MM.1S (cell line): ENCODE measurements at regions not wholly inside any gene's neighbourhood (a gene's known extent, or its start where the extent isn't known, plus 50 kb on each side); places are given as distances from the start of the nearest gene placed in this dataset.

ENCODE experiments used
- DNase-seq: peaks from one replicate; pipeline ENCODE4 v3.0.0-alpha.2; 2015
- H2AFZ ChIP-seq: fragments of 300-600 bp; sonication (generic); 2 replicates; pipeline ENCODE4 v1.6.0; 2016; ENCODE audit warnings: antibody characterized with exemption, low read length
- H3F3A ChIP-seq: fragments of 300-600 bp; sonication (generic); 2 replicates; pipeline ENCODE4 v1.6.1; 2016; ENCODE audit warnings: mild to moderate bottlenecking, antibody characterized with exemption, low read length, moderate library complexity, mixed read lengths; ENCODE audit not compliant: insufficient read depth
- H3K27ac ChIP-seq: fragments of 300-600 bp; sonication (generic); 2 replicates; pipeline ENCODE4 v1.5.1; 2016; ENCODE audit warnings: mild to moderate bottlenecking, low read length
- H3K27me3 ChIP-seq: fragments of 300-600 bp; sonication (generic); replicated peaks from 2 replicates; pipeline ENCODE4 v1.6.0; 2016; ENCODE audit warnings: low read length; ENCODE audit not compliant: insufficient read depth
- H3K36me3 ChIP-seq: fragments of 300-600 bp; sonication (generic); replicated peaks from 2 replicates; pipeline ENCODE4 v1.6.1; 2016; ENCODE audit warnings: mild to moderate bottlenecking, low read length, mixed read lengths; ENCODE audit not compliant: insufficient read depth
- H3K4me1 ChIP-seq: fragments of 300-600 bp; sonication (generic); 2 replicates; pipeline ENCODE4 v1.6.1; 2016; ENCODE audit warnings: low read length, mixed read lengths
- H3K4me2 ChIP-seq: fragments of 300-600 bp; sonication (generic); 2 replicates; pipeline ENCODE4 v1.6.0; 2016; ENCODE audit warnings: low read depth, low read length
- H3K4me3 ChIP-seq: fragments of 300-600 bp; sonication (generic); 2 replicates; pipeline ENCODE4 v1.5.1; 2016; ENCODE audit warnings: low read length, mixed read lengths
- H3K79me2 ChIP-seq: fragments of 300-600 bp; sonication (generic); 2 replicates; pipeline ENCODE4 v1.6.1; 2016; ENCODE audit warnings: mixed run types, low read length, mixed read lengths
- H3K9ac ChIP-seq: fragments of 300-600 bp; sonication (generic); 2 replicates; pipeline ENCODE4 v1.6.1; 2016; ENCODE audit warnings: low read length, mixed read lengths
- H3K9me2 ChIP-seq: fragments of 300-600 bp; sonication (generic); replicated peaks from 2 replicates; pipeline ENCODE4 v1.6.1; 2016; ENCODE audit warnings: mild to moderate bottlenecking, low read length, mixed read lengths; ENCODE audit not compliant: insufficient read depth
- H3K9me3 ChIP-seq: fragments of 300-600 bp; sonication (generic); replicated peaks from 2 replicates; pipeline ENCODE4 v1.6.1; 2016; ENCODE audit warnings: mild to moderate bottlenecking, low read length, mixed read lengths; ENCODE audit not compliant: insufficient read depth
- H4K20me1 ChIP-seq: fragments of 300-600 bp; sonication (generic); 2 replicates; pipeline ENCODE4 v1.6.1; 2016; ENCODE audit warnings: mild to moderate bottlenecking, low read length, moderate library complexity, mixed read lengths; ENCODE audit not compliant: insufficient read depth
- CTCF ChIP-seq: fragments of 300-600 bp; sonication (generic); IDR thresholded peaks from 2 replicates; pipeline ENCODE4 v1.5.1; 2016; ENCODE audit warnings: antibody characterized with exemption, low read length, mixed read lengths
- EZH2 ChIP-seq: fragments of 300-600 bp; sonication (generic); optimal IDR thresholded peaks from 2 replicates; pipeline ENCODE3; 2017; ENCODE audit warnings: low read depth, mild to moderate bottlenecking, antibody characterized with exemption, low read length, mixed read lengths
- EZH2phosphoT487 ChIP-seq: fragments of 300-600 bp; sonication (generic); IDR thresholded peaks from 2 replicates; pipeline ENCODE4 v1.6.1; 2018; ENCODE audit warnings: antibody characterized with exemption, low read length

- no peak for DNase-seq
- H3K9ac ChIP-seq, result no peak overlapping the region
- no peaks in the 10 kb centered on the region for H3K79me2 ChIP-seq
- H3K36me3 ChIP-seq, result no peaks in the 10 kb centered on the region
- no peaks in the 10 kb centered on the region for H3K9me2 ChIP-seq
- no peaks in the 10 kb centered on the region for H3F3A ChIP-seq
- H3K27ac ChIP-seq, result no peak overlapping the region
- H4K20me1 ChIP-seq, result no peaks in the 10 kb centered on the region
- no peaks in the 10 kb centered on the region for H3K9me3 ChIP-seq
- H3K4me3 ChIP-seq, result no peak overlapping the region
- TF ChIP-seq EZH2 (no peak), EZH2phosphoT487 (no peak), CTCF (no peak)
- no peaks in the 10 kb centered on the region for H3K27me3 ChIP-seq
- H2AFZ ChIP-seq, result no peak overlapping the region
- H3K4me1 ChIP-seq, result no peaks in the 10 kb centered on the region
- no peak overlapping the region for H3K4me2 ChIP-seq
Observed at GRCh38 chr21:27246741-27247140, 279.9 kb upstream of the ADAMTS5 start.

GRCh38 chr21:27244776-27245175 lies 277.9 kb upstream of the ADAMTS5 start:
- TF ChIP-seq EZH2phosphoT487, result no peak
- TF ChIP-seq CTCF, result no peak
- no peak for TF ChIP-seq EZH2
- no peaks in the 10 kb centered on the region for H3F3A ChIP-seq
- no peaks in the 10 kb centered on the region for H3K36me3 ChIP-seq
- H3K27ac ChIP-seq, result no peak overlapping the region
- H3K79me2 ChIP-seq, result no peaks in the 10 kb centered on the region
- H3K9me3 ChIP-seq, result no peaks in the 10 kb centered on the region
- no peak for DNase-seq
- H2AFZ ChIP-seq, result no peak overlapping the region
- no peak overlapping the region for H3K9ac ChIP-seq
- H3K4me2 ChIP-seq, result no peak overlapping the region
- H4K20me1 ChIP-seq, result no peaks in the 10 kb centered on the region
- no peaks in the 10 kb centered on the region for H3K9me2 ChIP-seq
- H3K27me3 ChIP-seq, result no peaks in the 10 kb centered on the region
- H3K4me3 ChIP-seq, result no peak overlapping the region
- no peaks in the 10 kb centered on the region for H3K4me1 ChIP-seq

GRCh38 chr21:27244352-27244751 lies 277.5 kb upstream of the ADAMTS5 start:
- Histone ChIP-seq H3K4me3 (no peak overlapping the region), H3K79me2 (no peaks in the 10 kb centered on the region), H3K9ac (no peak overlapping the region), H4K20me1 (no peaks in the 10 kb centered on the region), H3K36me3 (no peaks in the 10 kb centered on the region), H3K27me3 (no peaks in the 10 kb centered on the region), H2AFZ (no peak overlapping the region), H3K9me3 (no peaks in the 10 kb centered on the region), H3K4me1 (no peaks in the 10 kb centered on the region), H3F3A (no peaks in the 10 kb centered on the region), H3K9me2 (no peaks in the 10 kb centered on the region), H3K27ac (no peak overlapping the region), H3K4me2 (no peak overlapping the region)
- TF ChIP-seq CTCF, result no peak
- DNase-seq, result no peak

GRCh38 chr21:27240839-27241238 lies 274.0 kb upstream of the ADAMTS5 start:
- TF ChIP-seq EZH2 (no peak), CTCF (no peak), EZH2phosphoT487 (no peak)

More at GRCh38 chr21:27240839-27241238, 274.0 kb upstream of the ADAMTS5 start:
- Histone ChIP-seq H3K4me1 (no peaks in the 10 kb centered on the region), H3K9ac (no peak overlapping the region), H3K36me3 (no peaks in the 10 kb centered on the region), H3K9me3 (no peaks in the 10 kb centered on the region), H3K27me3 (no peaks in the 10 kb centered on the region), H3K79me2 (no peaks in the 10 kb centered on the region), H2AFZ (no peak overlapping the region), H3F3A (no peaks in the 10 kb centered on the region), H3K9me2 (no peaks in the 10 kb centered on the region), H4K20me1 (no peaks in the 10 kb centered on the region), H3K27ac (no peak overlapping the region), H3K4me3 (no peak overlapping the region), H3K4me2 (no peak overlapping the region)
- DNase-seq, result no peak
